ENCODE measurements at regions not wholly inside any gene's neighbourhood (a gene's known extent, or its start where the extent isn't known, plus 50 kb on each side); places are given as distances from the start of the nearest gene placed in this dataset.

- TF ChIP-seq POLR2AphosphoS5 (IDR thresholded peaks at IDR 0.05; ENCODE audit: low read depth, low read length) (no peak), POLR2A (IDR thresholded peaks at IDR 0.05; ENCODE audit: low read depth, low read length) (no peak)
Measured at GRCh38 chr1:50342525-50342924, 80.7 kb downstream of the DMRTA2 start.
